ENCODE measurements at regions not wholly inside any gene's neighbourhood (a gene's known extent, or its start where the extent isn't known, plus 50 kb on each side); places are given as distances from the start of the nearest gene placed in this dataset.
A peak's percentile ranks its signal among the peaks of the same experiment; 100 is the strongest.

GRCh38 chr3:31250116-31250777, 282.5 kb upstream of the STT3B start:
- peaks cover 5% of the 10 kb centered on the region; the same call in 1 of the 2 replicates for H3K36me3 Mint-ChIP-seq (ENCODE audit: low read depth)
- H3K4me1 Mint-ChIP-seq (ENCODE audit: low read depth): peaks cover 30% of the 10 kb centered on the region
- no peaks in the 10 kb centered on the region for H3K9me3 Mint-ChIP-seq
- peak overlapping the region; percentile 77 for H3K27ac Mint-ChIP-seq
- H3K27me3 Mint-ChIP-seq (ENCODE audit: insufficient read depth): no peaks in the 10 kb centered on the region; the same call in 1 of the 2 replicates
- no peak for TF ChIP-seq CTCF (IDR thresholded peaks at IDR 0.05)
- H3K4me3 Mint-ChIP-seq: peak overlapping the region; percentile 51; the same call in 1 of the 2 replicates
- DNase-seq: peak; percentile 76

GRCh38 chr3:31251083-31251482, 281.6 kb upstream of the STT3B start:
- peaks cover 5% of the 10 kb centered on the region; the same call in 1 of the 2 replicates for H3K36me3 Mint-ChIP-seq (ENCODE audit: low read depth)
- no peak for TF ChIP-seq CTCF (IDR thresholded peaks at IDR 0.05)
- H3K4me1 Mint-ChIP-seq (ENCODE audit: low read depth): peaks cover 30% of the 10 kb centered on the region
- no peak for DNase-seq
- no peak overlapping the region for H3K27ac Mint-ChIP-seq
- no peaks in the 10 kb centered on the region for H3K9me3 Mint-ChIP-seq
- H3K27me3 Mint-ChIP-seq (ENCODE audit: insufficient read depth): no peaks in the 10 kb centered on the region; the same call in 1 of the 2 replicates
- H3K4me3 Mint-ChIP-seq: no peak overlapping the region

GRCh38 chr3:31252216-31253185, 280.2 kb upstream of the STT3B start:
- Mint-ChIP-seq H3K27me3 (ENCODE audit: insufficient read depth) (no peaks in the 10 kb centered on the region), H3K9me3 (no peaks in the 10 kb centered on the region), H3K4me3 (no peak overlapping the region), H3K27ac (no peak overlapping the region), H3K36me3 (ENCODE audit: low read depth) (peaks cover 5% of the 10 kb centered on the region; the same call in 1 of the 2 replicates), H3K4me1 (ENCODE audit: low read depth) (peaks cover 30% of the 10 kb centered on the region)
- no peak for DNase-seq
- no peak for TF ChIP-seq CTCF (IDR thresholded peaks at IDR 0.05)

GRCh38 chr3:31253782-31254181, 278.9 kb upstream of the STT3B start:
- Mint-ChIP-seq H3K27me3 (ENCODE audit: insufficient read depth) (no peaks in the 10 kb centered on the region), H3K27ac (no peak overlapping the region), H3K4me3 (no peak overlapping the region; the same call in 1 of the 2 replicates), H3K9me3 (no peaks in the 10 kb centered on the region), H3K36me3 (ENCODE audit: low read depth) (peaks cover 5% of the 10 kb centered on the region; the same call in 1 of the 2 replicates), H3K4me1 (ENCODE audit: low read depth) (peaks cover 30% of the 10 kb centered on the region)
- TF ChIP-seq CTCF (IDR thresholded peaks at IDR 0.05): no peak
- no peak for DNase-seq

- Mint-ChIP-seq H3K9me3 (no peaks in the 10 kb centered on the region), H3K4me1 (ENCODE audit: low read depth) (peaks cover 28% of the 10 kb centered on the region), H3K27ac (no peak overlapping the region), H3K4me3 (no peak overlapping the region), H3K27me3 (ENCODE audit: insufficient read depth) (no peaks in the 10 kb centered on the region), H3K36me3 (ENCODE audit: low read depth) (peaks cover 5% of the 10 kb centered on the region; the same call in 1 of the 2 replicates)
- no peak for TF ChIP-seq CTCF (IDR thresholded peaks at IDR 0.05)
- DNase-seq: no peak
These were observed 278.2 kb upstream of the STT3B start for GRCh38 chr3:31254483-31254882.
